Osteocyte (in vitro differentiated cells): ENCODE measurements at regions not wholly inside any gene's neighbourhood (a gene's known extent, or its start where the extent isn't known, plus 50 kb on each side); places are given as distances from the start of the nearest gene placed in this dataset.

ENCODE experiments used
- DNase-seq: peaks from one replicate; pipeline ENCODE4 v3.0.0; 2021; ENCODE audit warnings: mixed read lengths; ENCODE audit not compliant: unreplicated experiment; ENCODE audit errors: extremely low spot score
- H3K27ac Mint-ChIP-seq: one replicate; pipeline ENCODE4 v1.8.0; 2021; ENCODE audit warnings: mild to moderate bottlenecking, mixed read lengths; ENCODE audit not compliant: unreplicated experiment
- H3K27me3 Mint-ChIP-seq: one replicate; pipeline ENCODE4 v1.8.0; 2021; ENCODE audit warnings: mixed read lengths; ENCODE audit not compliant: unreplicated experiment
- H3K36me3 Mint-ChIP-seq: one replicate; pipeline ENCODE4 v1.8.0; 2021; ENCODE audit warnings: mixed read lengths; ENCODE audit not compliant: unreplicated experiment
- H3K4me1 Mint-ChIP-seq: one replicate; pipeline ENCODE4 v1.8.0; 2021; ENCODE audit warnings: mixed read lengths; ENCODE audit not compliant: unreplicated experiment
- H3K4me3 Mint-ChIP-seq: one replicate; pipeline ENCODE4 v1.8.0; 2021; ENCODE audit warnings: mild to moderate bottlenecking, moderate library complexity, mixed read lengths; ENCODE audit not compliant: unreplicated experiment
- H3K9me3 Mint-ChIP-seq: one replicate; pipeline ENCODE4 v1.8.0; 2021; ENCODE audit warnings: mixed read lengths; ENCODE audit not compliant: unreplicated experiment
- CTCF ChIP-seq: fragments of 200-600 bp; sonication (generic); IDR thresholded peaks from 2 replicates; pipeline ENCODE4 v1.5.0; 2021; ENCODE audit warnings: antibody characterized with exemption, mild to moderate bottlenecking, moderate library complexity

DNA sequence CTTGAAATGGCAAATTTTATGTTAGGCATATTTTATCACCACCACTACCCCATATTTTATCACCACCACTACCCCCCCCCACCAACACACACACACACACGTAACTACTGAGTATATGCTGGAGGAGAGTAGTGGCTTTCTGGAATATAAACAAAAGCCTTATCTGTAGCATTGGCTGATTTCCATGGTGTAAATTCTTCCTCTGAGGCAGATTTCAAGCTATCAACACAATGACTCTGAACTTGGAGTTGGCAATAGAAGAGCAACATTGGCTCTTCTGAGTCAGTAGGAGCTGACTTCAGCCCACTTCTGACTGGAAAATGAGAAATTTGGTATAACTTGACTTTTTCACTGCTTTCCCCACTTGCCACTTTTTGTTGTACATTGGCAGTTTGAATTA lies 143.0 kb downstream of the CAVIN4 start:
- H3K36me3 Mint-ChIP-seq = no peaks in the 10 kb centered on the region
- no peak overlapping the region for H3K4me3 Mint-ChIP-seq
- no peak for TF ChIP-seq CTCF
- H3K27me3 Mint-ChIP-seq = peaks cover 5% of the 10 kb centered on the region
- H3K4me1 Mint-ChIP-seq = no peaks in the 10 kb centered on the region
- no peak for DNase-seq
- H3K9me3 Mint-ChIP-seq = no peaks in the 10 kb centered on the region
- no peak overlapping the region for H3K27ac Mint-ChIP-seq

DNA sequence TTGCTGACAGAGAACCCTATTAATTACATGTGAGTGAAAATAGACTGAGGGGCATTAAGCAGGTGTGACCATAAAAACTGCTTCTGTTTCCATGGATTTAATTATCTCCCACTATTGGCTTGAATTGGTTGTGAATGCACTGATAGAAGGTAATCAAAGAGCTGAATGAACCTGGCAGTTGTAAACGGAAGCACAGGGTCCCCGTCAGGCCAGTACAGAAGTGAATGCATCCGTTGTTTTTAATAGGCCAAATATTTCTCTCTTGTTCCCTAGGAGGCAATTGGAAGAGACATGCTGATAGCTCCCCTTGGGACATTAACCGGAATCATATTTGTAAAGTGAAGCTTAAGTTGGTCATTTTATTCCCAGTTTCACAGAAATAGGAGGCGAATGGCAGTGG lies 147.0 kb downstream of the CAVIN4 start:
- H3K9me3 Mint-ChIP-seq = no peaks in the 10 kb centered on the region
- no peak for TF ChIP-seq CTCF
- H3K36me3 Mint-ChIP-seq = no peaks in the 10 kb centered on the region
- H3K27me3 Mint-ChIP-seq = peaks cover 5% of the 10 kb centered on the region
- no peak for DNase-seq
- no peak overlapping the region for H3K4me3 Mint-ChIP-seq
- H3K4me1 Mint-ChIP-seq = no peaks in the 10 kb centered on the region
- H3K27ac Mint-ChIP-seq = no peak overlapping the region

- Mint-ChIP-seq H3K27me3 (peaks cover 5% of the 10 kb centered on the region), H3K4me1 (no peaks in the 10 kb centered on the region), H3K9me3 (no peaks in the 10 kb centered on the region), H3K4me3 (no peak overlapping the region), H3K36me3 (no peaks in the 10 kb centered on the region), H3K27ac (no peak overlapping the region)
- TF ChIP-seq CTCF = no peak
- DNase-seq = no peak
These were observed 147.5 kb downstream of the CAVIN4 start for GRCh38 chr9:100725371-100725770.

DNA sequence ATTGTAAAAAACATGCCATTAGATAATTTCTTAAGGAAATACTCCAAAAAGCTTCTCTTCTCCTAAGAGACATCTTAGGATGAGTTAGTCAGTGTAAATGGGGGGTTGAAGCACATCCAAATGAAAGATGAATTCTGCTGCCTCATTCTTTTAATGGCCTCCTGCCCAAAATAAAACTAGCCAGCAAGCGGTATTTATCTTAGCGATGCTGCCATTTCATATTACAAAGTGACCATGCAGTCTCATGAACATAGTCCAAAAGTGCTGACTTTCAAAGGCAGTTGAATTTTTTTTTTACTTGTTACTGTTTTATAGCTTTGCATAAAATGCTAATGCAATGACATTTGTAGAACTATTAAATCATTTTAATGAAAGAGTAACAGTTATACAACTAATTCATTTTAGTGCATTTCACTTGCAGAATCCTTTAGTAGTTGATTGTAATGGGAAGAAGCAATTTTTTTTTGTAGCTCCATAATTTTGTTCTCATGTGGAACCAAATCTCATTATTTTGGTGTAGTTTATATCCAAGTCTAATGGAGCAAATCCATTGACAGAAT lies 151.5 kb downstream of the CAVIN4 start:
- Mint-ChIP-seq H3K27ac (no peak overlapping the region), H3K4me3 (no peak overlapping the region)

GRCh38 chr9:100730086-100730485 lies 152.2 kb downstream of the CAVIN4 start:
- Mint-ChIP-seq H3K4me1 (no peaks in the 10 kb centered on the region), H3K27me3 (peaks cover 5% of the 10 kb centered on the region), H3K9me3 (no peaks in the 10 kb centered on the region), H3K27ac (no peak overlapping the region), H3K4me3 (no peak overlapping the region), H3K36me3 (no peaks in the 10 kb centered on the region)
- TF ChIP-seq CTCF = no peak
- no peak for DNase-seq

More for the DNA sequence above, 151.5 kb downstream of the CAVIN4 start:
- Mint-ChIP-seq H3K36me3 (no peaks in the 10 kb centered on the region), H3K27me3 (peaks cover 5% of the 10 kb centered on the region), H3K9me3 (no peaks in the 10 kb centered on the region), H3K4me1 (no peaks in the 10 kb centered on the region)
- DNase-seq = no peak
- TF ChIP-seq CTCF = no peak
